ENCODE measurements at regions not wholly inside any gene's neighbourhood (a gene's known extent, or its start where the extent isn't known, plus 50 kb on each side); places are given as distances from the start of the nearest gene placed in this dataset.

- 92 to 96% (median 93%) methylated on average over 10 of the region's 10 CpGs for WGBS, 3 donors
These were observed 110.3 kb upstream of the TDRD3 start for GRCh38 chr13:60286707-60287106.

DNA sequence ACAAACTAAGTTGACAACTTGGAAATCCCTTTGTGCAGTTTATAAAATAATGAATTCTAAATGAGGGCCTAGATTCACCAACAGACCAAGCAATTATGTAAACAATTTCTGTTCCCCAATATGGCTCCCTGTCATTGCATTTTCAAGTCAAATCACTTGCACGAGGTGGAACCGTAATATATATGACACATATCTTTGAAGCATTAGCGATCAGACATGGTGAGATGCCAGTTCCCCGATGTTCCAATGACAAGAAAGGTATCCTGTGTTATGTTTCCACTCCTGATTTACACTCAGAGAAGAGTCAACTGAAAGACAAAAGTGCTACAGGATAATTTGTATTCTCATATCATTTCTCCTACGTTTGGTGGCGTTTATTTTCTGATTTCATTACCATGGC lies 108.5 kb upstream of the TDRD3 start:
- DNase-seq: no peak
- intact Hi-C loops (cut with DNase I): no loop called here
- H3K36me3 ChIP-seq: no peaks in the 10 kb centered on the region
- H3K9me3 ChIP-seq: no peaks in the 10 kb centered on the region
- H3K27me3 ChIP-seq: no peaks in the 10 kb centered on the region
- WGBS, 3 donors: 43 to 50% (median 49%) methylated on average over 6 of the region's 6 CpGs
- no peak overlapping the region for H3K4me3 ChIP-seq
- TF ChIP-seq EP300 (IDR thresholded peaks at IDR 0.05): no peak
- TF ChIP-seq POLR2A (IDR thresholded peaks at IDR 0.05): no peak
- TF ChIP-seq, protein P1, sequence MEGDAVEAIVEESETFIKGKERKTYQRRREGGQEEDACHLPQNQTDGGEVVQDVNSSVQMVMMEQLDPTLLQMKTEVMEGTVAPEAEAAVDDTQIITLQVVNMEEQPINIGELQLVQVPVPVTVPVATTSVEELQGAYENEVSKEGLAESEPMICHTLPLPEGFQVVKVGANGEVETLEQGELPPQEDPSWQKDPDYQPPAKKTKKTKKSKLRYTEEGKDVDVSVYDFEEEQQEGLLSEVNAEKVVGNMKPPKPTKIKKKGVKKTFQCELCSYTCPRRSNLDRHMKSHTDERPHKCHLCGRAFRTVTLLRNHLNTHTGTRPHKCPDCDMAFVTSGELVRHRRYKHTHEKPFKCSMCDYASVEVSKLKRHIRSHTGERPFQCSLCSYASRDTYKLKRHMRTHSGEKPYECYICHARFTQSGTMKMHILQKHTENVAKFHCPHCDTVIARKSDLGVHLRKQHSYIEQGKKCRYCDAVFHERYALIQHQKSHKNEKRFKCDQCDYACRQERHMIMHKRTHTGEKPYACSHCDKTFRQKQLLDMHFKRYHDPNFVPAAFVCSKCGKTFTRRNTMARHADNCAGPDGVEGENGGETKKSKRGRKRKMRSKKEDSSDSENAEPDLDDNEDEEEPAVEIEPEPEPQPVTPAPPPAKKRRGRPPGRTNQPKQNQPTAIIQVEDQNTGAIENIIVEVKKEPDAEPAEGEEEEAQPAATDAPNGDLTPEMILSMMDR (IDR thresholded peaks at IDR 0.05): no peak
- no peak overlapping the region for H3K27ac ChIP-seq
- no peaks in the 10 kb centered on the region for H3K4me1 ChIP-seq (ENCODE audit: insufficient read depth)

More at GRCh38 chr13:60286707-60287106, 110.3 kb upstream of the TDRD3 start:
- Histone ChIP-seq H3K36me3 (no peaks in the 10 kb centered on the region), H3K27me3 (no peaks in the 10 kb centered on the region), H3K4me1 (ENCODE audit: insufficient read depth) (no peaks in the 10 kb centered on the region), H3K4me3 (no peak overlapping the region), H3K9me3 (no peaks in the 10 kb centered on the region), H3K27ac (no peak overlapping the region)
- intact Hi-C loops (cut with DNase I): no loop called here
- no peak for TF ChIP-seq EP300 (IDR thresholded peaks at IDR 0.05)
- no peak for TF ChIP-seq POLR2A (IDR thresholded peaks at IDR 0.05)
- TF ChIP-seq, protein P1 (IDR thresholded peaks at IDR 0.05): no peak
- no peak for DNase-seq

GRCh38 chr13:60303166-60303565 lies 93.9 kb upstream of the TDRD3 start:
- no peak overlapping the region for H3K27ac ChIP-seq
- TF ChIP-seq, protein P1 (IDR thresholded peaks at IDR 0.05): no peak
- TF ChIP-seq POLR2A (IDR thresholded peaks at IDR 0.05) (no peak), EP300 (IDR thresholded peaks at IDR 0.05) (no peak)
- DNase-seq: no peak
- no peaks in the 10 kb centered on the region for H3K9me3 ChIP-seq
- H3K4me3 ChIP-seq: no peak overlapping the region
- H3K4me1 ChIP-seq (ENCODE audit: insufficient read depth): no peaks in the 10 kb centered on the region
- no peaks in the 10 kb centered on the region for H3K36me3 ChIP-seq
- intact Hi-C loops (cut with DNase I): no loop called here
- 67 to 76% (median 70%) methylated on average over 7 of the region's 7 CpGs for WGBS, 3 donors
- no peaks in the 10 kb centered on the region for H3K27me3 ChIP-seq

DNA sequence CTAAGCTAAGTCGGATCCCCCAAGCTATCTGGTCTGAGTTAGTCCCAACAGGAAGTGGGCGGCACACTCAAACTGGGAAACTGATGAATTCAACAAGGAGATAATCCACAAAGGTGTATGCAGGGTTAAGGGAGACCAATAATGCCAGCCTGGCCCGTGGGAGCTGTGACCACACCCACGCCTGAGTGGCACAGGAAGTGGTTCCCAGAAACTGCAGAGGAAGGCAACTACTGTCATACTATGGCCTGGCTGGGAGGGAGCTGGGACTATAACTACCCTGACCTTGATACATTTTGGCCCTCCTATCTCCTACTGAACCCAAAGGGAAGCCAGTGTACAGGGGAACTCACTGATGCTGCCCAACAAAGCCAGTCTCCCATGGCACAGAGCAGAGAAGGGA lies 85.5 kb upstream of the TDRD3 start:
- intact Hi-C loops (cut with DNase I): no loop called here
- H3K4me1 ChIP-seq (ENCODE audit: insufficient read depth): no peaks in the 10 kb centered on the region
- TF ChIP-seq, protein P1 (IDR thresholded peaks at IDR 0.05): no peak
- TF ChIP-seq POLR2A (IDR thresholded peaks at IDR 0.05): no peak
- TF ChIP-seq EP300 (IDR thresholded peaks at IDR 0.05): no peak
- H3K4me3 ChIP-seq: no peak overlapping the region
- no peaks in the 10 kb centered on the region for H3K9me3 ChIP-seq
- WGBS, 3 donors: 68 to 83% (median 70%) methylated on average over 4 of the region's 4 CpGs
- H3K27ac ChIP-seq: no peak overlapping the region
- H3K27me3 ChIP-seq: no peaks in the 10 kb centered on the region
- DNase-seq: no peak
- H3K36me3 ChIP-seq: no peaks in the 10 kb centered on the region
